Mucosa of descending colon (tissue), 3 donors: ENCODE measurements at regions not wholly inside any gene's neighbourhood (a gene's known extent, or its start where the extent isn't known, plus 50 kb on each side); places are given as distances from the start of the nearest gene placed in this dataset.

Experiments used
- ATAC-seq: fragments of 200-7000 bp; cut with Tn5 transposase; one replicate; pipeline ENCODE4 v1.9.1; 2020; ENCODE audit warnings: mild to moderate bottlenecking, moderate library complexity
- DNase-seq, 3 donors: peaks; one replicate each; pipeline ENCODE4 v3.0.0-alpha.2; 2020
- H3K36me3 ChIP-seq: fragments of 200-600 bp; one replicate; pipeline ENCODE4 v1.8.0; 2021; ENCODE audit warnings: low read depth, mild to moderate bottlenecking
- H3K4me1 ChIP-seq: fragments of 200-600 bp; one replicate; pipeline ENCODE4 v1.8.0; 2021; ENCODE audit warnings: low read depth, mild to moderate bottlenecking
- H3K4me3 ChIP-seq: fragments of 200-600 bp; one replicate; pipeline ENCODE4 v1.8.0; 2021; ENCODE audit warnings: mild to moderate bottlenecking
- H3K9me3 ChIP-seq: fragments of 200-600 bp; one replicate; pipeline ENCODE4 v1.8.0; 2021; ENCODE audit warnings: mild to moderate bottlenecking
- intact Hi-C, 2 donors: fragments of 100-400 bp; cut with DNase I in 1 of 2; cut with micrococcal nuclease in 1 of 2; formaldehyde crosslinking; loops; one replicate each; pipeline versions ENCODE4 v1.11.0 to v1.11.1; 2022; cut with DNase I, micrococcal nuclease
- TF ChIP-seq, protein P1 (sequence below): fragments of 200-600 bp; IDR thresholded peaks from one replicate; pipeline ENCODE4 v1.8.0; 2022; ENCODE audit warnings: antibody characterized with exemption, mild to moderate bottlenecking
- donor health status: DM: no; HTN: no; CAD: no; lungs with moderate emphysema.
- donor health status: DM: no; HTN: no; CAD: no.
- donor health status: DM: no; HTN: yes; CAD: no.

DNA sequence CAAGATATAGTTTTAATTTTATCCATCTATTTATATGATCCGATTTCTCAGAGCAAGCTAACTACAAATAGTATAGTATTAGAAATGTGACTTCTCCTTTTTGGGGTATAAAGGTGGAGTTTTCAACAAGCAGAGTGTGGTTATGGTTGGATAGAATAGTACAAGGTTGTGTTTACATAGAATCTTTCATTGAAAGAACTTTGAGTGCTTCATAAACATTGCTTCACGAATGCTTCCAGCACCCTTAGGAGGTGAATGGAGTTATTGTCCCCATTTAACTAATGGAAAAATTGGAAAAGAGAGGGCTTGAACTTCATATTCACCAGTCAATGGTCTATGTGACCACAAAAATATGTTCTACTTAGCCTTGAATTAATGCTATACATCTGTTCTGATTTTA is 134.1 kb upstream of the CITED2 start:
- TF ChIP-seq, protein P1, sequence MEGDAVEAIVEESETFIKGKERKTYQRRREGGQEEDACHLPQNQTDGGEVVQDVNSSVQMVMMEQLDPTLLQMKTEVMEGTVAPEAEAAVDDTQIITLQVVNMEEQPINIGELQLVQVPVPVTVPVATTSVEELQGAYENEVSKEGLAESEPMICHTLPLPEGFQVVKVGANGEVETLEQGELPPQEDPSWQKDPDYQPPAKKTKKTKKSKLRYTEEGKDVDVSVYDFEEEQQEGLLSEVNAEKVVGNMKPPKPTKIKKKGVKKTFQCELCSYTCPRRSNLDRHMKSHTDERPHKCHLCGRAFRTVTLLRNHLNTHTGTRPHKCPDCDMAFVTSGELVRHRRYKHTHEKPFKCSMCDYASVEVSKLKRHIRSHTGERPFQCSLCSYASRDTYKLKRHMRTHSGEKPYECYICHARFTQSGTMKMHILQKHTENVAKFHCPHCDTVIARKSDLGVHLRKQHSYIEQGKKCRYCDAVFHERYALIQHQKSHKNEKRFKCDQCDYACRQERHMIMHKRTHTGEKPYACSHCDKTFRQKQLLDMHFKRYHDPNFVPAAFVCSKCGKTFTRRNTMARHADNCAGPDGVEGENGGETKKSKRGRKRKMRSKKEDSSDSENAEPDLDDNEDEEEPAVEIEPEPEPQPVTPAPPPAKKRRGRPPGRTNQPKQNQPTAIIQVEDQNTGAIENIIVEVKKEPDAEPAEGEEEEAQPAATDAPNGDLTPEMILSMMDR: no peak
- H3K9me3 ChIP-seq: no peaks in the 10 kb centered on the region
- H3K36me3 ChIP-seq: no peaks in the 10 kb centered on the region
- DNase-seq: no peak
- no peak for ATAC-seq
- intact Hi-C loops: no loop called here
- H3K4me1 ChIP-seq: no peaks in the 10 kb centered on the region
- H3K4me3 ChIP-seq: no peak overlapping the region

DNA sequence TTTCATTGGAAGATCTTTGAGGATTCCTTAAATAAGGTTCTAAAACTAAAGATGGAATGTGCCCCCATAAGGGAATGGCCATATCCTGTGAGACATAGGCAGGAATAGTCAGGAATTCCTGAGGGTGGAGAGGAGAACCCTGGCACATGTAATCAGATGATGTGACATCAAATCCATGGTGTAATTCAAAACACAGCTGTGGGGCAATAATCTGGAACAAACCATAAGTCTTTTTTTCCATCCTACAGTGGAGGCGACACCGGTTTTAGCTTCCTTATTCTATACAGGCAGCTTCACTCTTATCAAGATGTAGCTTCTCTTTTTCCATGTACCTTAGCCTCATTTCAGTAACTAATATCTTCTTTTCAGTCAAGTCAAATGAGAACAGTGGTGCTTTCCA is 133.6 kb upstream of the CITED2 start:
- Histone ChIP-seq H3K4me3 (no peak overlapping the region), H3K4me1 (no peaks in the 10 kb centered on the region), H3K9me3 (no peaks in the 10 kb centered on the region), H3K36me3 (peaks cover 2% of the 10 kb centered on the region)
- ATAC-seq (no peak), DNase-seq (no peak)
- intact Hi-C loops: no loop called here
- TF ChIP-seq, protein P1: no peak

DNA sequence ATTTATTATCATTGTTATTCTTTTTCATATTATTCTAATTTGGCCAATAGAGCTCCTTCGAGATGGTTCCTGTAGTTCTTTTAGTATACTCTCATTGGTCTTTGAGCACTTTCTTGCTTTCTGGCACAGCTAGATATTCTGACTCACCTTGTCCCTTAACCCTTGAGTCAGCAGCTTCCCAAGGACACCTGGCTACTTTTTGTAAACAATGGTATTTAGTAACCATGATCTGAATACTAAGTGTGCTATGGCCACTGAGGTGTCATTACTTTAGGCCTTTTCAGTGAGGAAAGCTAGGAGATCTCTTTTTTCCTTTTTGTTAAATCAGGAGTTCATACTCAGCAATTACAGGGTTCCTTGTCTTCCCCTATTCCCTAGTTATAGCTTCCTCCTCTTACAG is 126.5 kb upstream of the CITED2 start:
- no peaks in the 10 kb centered on the region for H3K4me1 ChIP-seq
- no peaks in the 10 kb centered on the region for H3K9me3 ChIP-seq
- intact Hi-C loops: no loop called here
- TF ChIP-seq, protein P1: no peak
- peaks cover 7% of the 10 kb centered on the region for H3K36me3 ChIP-seq
- DNase-seq: no peak
- no peak for ATAC-seq
- H3K4me3 ChIP-seq: no peak overlapping the region

DNA sequence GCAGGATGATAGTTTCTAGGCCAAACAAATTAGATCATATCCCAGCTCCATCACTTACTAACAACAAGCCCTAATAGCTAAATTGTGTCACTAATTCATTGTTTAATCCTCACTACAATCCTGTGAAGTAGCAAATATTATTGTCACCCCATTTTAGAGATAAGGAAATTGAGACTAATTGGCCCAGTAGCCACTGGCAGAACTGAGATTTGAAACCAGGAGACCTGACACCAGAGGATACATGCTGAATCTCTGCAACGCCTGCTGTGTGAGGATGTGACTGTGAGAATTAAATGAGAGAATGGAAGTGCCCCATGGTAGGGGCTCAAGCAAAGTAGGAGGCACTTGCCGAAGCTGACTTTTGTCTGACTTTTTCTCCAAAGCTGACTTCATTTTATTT is 124.3 kb upstream of the CITED2 start:
- intact Hi-C loops: no loop called here
- TF ChIP-seq, protein P1: no peak
- Histone ChIP-seq H3K9me3 (no peaks in the 10 kb centered on the region), H3K36me3 (peaks cover 7% of the 10 kb centered on the region), H3K4me1 (no peaks in the 10 kb centered on the region), H3K4me3 (no peak overlapping the region)
- DNase-seq (no peak), ATAC-seq (no peak)

DNA sequence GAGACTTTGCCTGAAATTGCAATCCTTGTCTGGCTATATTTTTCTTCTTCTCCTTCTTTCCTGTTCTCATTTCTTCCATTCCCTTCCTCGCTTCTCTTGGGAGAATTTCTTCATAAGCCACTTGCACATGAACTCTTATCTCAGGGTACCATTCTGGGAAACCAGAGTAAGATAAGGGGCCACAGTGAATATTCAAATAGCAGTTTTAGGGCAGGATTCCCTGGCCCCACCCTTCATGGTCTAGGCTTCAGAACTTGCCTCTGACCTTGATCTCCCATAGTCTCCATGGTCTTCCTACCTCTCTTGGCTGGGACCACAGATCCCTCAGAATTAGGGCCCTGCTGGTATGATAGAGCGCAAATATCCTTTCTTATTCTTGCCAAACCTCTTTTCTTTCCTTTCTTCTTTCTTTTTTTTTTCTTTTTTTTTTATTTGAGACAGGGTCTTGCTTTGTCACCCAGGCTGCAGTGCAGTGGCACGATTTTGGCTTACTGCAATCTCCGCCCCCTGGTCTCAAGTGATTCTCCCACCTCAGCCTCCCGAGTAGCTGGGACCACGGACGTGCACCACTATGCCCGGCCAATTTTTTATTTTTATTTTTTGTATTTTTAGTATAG is 123.0 kb upstream of the CITED2 start:
- TF ChIP-seq, protein P1: no peak
- intact Hi-C loops: no loop called here
- H3K4me1 ChIP-seq: no peaks in the 10 kb centered on the region
- H3K9me3 ChIP-seq: no peaks in the 10 kb centered on the region
- no peaks in the 10 kb centered on the region for H3K36me3 ChIP-seq
- ATAC-seq (no peak), DNase-seq (no peak)
- H3K4me3 ChIP-seq: no peak overlapping the region
